GM19035 (cell line): ENCODE measurements at regions not wholly inside any gene's neighbourhood (a gene's known extent, or its start where the extent isn't known, plus 50 kb on each side); places are given as distances from the start of the nearest gene placed in this dataset.

Experiments used
- ATAC-seq: cut with Tn5 transposase; IDR thresholded peaks from one replicate; pipeline ENCODE4 v1.9.1; 2021; ENCODE audit not compliant: unreplicated experiment

- ATAC-seq = no peak
Observed at GRCh38 chr16:74100395-74101326, 196.0 kb upstream of the PSMD7 start.

DNA sequence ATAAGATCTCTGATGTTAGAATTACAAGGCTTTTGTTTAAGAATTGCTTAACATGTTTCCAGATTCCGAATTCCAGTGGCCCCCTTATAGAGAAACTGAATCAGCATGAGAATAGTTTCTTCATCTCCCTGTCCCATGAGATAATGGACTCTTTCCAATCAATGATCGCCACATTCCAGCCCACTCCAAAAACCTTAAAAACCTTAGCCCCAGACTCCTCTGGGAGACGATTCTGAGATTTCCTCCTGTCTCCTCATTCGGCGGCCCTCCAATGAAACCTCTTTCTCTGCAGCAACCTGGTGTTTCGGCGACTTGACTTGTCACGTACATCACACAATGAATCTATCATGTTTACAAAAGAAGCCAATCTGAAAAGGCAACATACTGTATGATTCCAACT is 197.1 kb upstream of the PSMD7 start:
- no peak for ATAC-seq

GRCh38 chr16:74094962-74095361 is 201.7 kb upstream of the PSMD7 start:
- ATAC-seq = no peak

- no peak for ATAC-seq
Observed at GRCh38 chr16:74094514-74094913, 202.1 kb upstream of the PSMD7 start.

DNA sequence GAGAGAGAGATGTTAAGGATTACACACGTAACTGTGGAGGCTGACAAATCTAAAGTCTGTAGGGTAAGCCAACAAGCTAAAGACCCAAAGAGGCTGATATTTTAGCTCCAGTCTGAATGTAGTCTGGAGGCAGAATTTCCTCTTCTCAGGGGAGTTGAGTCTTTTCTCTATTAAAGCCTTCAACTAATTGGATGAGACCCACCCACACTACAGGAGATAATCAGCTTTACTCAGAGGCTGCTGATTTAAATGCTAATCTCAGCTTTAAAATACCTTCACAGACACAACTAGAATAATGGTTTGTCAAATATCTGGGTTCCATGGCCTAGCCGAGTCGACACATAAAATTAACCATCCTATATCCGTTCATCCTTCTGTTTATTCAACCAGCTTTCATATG is 204.3 kb upstream of the PSMD7 start:
- no peak for ATAC-seq

DNA sequence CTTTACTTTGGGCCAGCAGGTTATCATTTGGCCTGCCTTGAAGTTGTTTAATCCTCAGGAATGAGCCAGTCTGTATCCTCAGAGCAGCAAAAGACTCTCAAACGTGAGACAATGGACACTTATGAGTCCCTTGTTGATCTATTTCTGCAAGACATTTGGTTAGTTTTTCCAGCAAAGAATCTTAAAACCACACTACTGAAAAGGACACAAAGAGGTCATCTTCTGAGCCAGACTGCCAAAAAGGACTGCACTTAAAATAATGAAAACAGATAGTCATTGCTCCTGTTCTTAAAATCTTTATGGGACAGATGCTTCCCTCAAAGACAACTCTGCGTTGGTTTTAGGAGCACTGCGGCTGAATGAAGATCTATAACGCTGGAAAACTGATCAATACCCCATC is 205.7 kb upstream of the PSMD7 start:
- ATAC-seq = no peak

DNA sequence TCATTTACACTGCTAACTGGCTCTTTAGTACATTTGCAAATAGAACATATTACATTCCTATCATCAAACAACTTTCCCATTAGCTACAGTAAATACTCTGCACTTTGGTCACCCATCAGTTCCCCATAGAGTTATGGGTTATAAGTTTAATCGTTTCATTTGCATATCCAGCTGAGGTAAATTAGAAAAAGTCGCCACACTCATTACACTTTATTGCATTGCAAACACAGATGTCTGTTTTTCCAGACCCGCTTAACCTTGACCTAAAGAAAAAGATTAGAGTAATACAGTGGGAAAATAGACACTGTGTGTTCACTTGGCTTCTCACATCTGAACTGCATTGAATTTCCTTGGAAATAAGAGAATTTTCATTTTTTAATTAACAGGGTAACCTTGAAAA is 213.1 kb upstream of the PSMD7 start:
- ATAC-seq = no peak

DNA sequence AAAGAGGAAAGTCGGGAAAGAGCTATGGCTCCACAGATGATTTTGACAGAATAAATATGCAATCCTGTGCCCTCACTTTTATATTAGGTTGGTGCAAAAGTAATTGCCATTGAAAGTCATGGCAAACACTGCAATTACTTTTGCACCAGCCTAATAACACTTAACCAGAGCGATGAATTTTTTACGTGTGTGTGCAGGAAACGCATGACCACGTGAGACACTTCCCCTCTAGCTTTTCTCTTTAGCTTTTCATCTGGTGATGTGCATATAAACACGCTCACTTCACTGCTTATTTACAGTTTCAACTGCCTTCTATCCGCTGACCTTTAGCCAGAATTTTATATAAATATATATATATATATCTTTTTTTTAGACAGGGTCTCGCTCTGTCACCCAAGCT is 216.3 kb upstream of the PSMD7 start:
- no peak for ATAC-seq

- no peak for ATAC-seq
Observed at GRCh38 chr16:74079232-74079586, 217.4 kb upstream of the PSMD7 start.

DNA sequence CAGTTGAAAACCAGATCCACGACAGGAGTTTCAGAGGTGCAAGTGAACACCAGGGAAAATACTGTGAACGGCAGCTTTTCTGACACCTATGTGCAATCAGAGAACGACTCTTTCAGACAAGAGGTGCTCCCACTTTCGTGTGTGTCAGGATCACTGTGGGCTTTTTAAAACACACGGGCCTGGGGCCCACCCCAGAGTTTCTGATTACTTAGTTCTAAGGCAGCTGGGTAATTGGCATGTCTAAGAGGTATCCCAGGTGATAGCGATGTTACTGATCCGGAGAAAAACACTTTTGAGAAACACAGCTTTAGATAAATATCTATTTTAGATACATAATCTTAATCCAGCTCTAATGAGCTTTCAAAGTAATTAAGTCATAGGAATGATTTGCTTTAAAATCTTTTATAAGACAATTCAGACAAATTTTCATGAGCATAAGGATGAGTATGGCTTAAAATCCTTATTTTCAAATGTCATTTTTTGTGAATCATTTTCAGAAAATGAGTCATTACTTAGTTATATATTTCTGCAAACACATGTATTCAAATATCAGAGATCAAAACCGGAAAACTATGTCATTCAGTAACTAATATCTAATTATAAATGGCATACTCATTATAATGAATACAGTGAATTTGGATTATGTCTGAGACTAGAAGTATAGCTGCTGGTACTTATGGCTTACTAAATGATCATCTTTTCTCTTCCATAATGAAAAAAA is 217.9 kb upstream of the PSMD7 start:
- no peak for ATAC-seq

GRCh38 chr16:74076568-74076967 is 220.0 kb upstream of the PSMD7 start:
- ATAC-seq = no peak

- ATAC-seq = no peak
Observed at GRCh38 chr16:74075393-74075792, 221.2 kb upstream of the PSMD7 start.

DNA sequence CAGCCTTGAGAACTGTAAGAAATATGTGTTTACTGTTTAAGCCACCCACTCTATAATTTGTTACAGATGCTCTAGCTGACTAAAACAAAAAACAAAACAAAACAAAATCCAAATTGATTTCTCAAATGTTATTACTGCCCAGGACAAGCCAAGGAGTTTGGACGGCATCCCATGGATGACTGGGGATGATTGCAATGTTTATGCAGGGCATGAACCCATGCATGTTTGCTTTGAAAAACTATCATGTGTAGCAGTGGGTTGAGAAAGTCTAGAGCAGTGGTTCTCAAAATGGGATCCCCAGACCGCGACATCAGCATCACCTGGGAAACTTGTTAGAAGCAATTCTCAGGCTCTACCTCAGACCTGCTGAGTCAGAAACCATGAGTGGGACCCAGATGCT is 223.2 kb upstream of the PSMD7 start:
- ATAC-seq = no peak

DNA sequence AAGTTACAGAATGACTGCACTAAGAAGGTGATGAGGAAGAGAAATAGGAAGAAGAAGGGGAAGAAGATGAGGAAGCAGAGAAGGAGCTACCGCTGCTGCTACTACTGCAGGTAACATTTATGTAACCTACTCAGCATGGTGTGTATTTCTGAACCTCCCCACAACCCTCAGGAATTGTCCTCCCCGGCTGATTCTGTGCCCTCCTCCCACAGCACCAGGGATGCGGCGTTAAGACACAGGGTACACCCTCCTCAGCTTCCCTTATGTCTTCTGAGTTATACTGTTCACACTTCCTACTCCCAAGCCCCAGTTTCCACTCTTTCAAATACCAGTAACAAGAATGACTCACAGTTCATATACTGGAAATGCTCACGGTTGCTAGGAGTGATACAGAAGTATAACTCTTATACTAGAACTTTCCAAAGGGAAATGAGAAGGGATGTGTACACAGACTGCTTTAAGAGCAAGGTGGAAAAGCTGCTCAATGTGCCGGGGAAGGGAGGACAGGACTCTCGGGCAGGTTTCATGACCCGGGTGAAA is 224.5 kb upstream of the PSMD7 start:
- no peak for ATAC-seq

DNA sequence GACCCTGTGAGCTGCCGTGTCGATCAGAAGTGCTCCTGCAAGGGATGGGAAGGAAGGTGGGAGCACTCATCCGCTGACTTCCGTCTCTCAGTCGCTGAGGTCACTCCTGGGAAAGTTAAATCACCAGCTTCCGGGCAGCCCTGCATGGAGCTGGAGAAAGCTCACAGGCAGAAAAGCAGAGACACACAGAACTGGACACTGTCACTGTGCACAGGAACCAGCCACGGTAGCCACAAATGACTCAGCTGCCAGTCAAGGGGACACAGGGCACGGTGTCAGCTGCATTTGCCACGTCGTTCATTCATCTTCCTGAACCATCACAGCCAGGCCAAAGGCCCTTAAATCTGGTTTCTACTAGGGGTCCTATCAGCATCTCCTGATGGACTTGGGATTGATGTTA is 226.4 kb upstream of the PSMD7 start:
- no peak for ATAC-seq

GRCh38 chr16:74064120-74064735 is 232.4 kb upstream of the PSMD7 start:
- ATAC-seq = no peak

DNA sequence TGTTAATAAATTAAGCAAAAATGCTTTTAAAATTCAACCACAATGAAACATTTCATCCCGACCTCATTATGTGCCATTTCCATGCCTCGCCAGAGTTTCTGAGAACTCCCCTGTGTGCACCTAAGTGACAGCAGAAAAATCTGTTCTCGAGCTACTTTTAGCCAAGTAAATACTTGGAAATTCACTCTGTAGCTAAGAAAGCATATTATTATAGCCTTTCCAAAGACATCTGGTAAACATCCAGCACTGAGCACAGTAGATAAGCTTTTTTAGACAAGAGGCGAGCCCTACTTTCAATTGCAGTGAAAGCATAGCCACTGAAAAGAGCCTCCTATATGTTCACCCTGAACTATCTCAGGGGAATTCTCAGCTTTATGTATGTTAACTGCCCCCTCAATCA is 242.8 kb upstream of the PSMD7 start:
- no peak for ATAC-seq

- no peak for ATAC-seq
Observed at GRCh38 chr16:74053312-74053711, 243.3 kb upstream of the PSMD7 start.

GRCh38 chr16:74052016-74052415 is 244.6 kb upstream of the PSMD7 start:
- no peak for ATAC-seq

GRCh38 chr16:74049027-74049426 is 247.6 kb upstream of the PSMD7 start:
- no peak for ATAC-seq

DNA sequence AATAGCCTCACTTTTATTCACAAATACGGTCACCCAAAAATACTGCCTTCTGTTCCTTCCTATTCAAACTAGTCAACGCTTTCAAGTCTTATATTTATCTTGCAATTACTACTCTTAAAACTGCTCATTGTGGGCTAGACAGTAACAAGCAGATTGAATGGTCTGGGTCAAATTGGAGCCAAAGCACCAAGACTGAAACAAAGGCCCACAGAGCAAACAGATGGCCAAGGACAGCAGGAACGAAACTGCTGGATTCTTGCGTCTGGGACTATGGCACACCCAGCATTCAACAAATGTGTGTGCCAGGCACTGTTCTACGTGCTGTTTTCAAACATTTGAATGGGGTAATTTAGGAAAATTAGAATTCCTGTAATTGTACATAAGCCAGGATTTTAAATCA is 250.1 kb upstream of the PSMD7 start:
- ATAC-seq = no peak

- no peak for ATAC-seq
Observed at GRCh38 chr16:74045513-74045912, 251.1 kb upstream of the PSMD7 start.
